LNCaP clone FGC (cell line): ENCODE measurements at regions not wholly inside any gene's neighbourhood (a gene's known extent, or its start where the extent isn't known, plus 50 kb on each side); places are given as distances from the start of the nearest gene placed in this dataset.

Experiments
- DNase-seq: peaks from one replicate; pipeline ENCODE4 v3.0.0-alpha.2; 2011; ENCODE audit warnings: low read depth
- H3K4me3 ChIP-seq: 2 replicates; pipeline ENCODE4 v1.5.1; 2011; ENCODE audit warnings: mild to moderate bottlenecking, low read depth, low read length, control low read depth
- TF ChIP-seq, protein P1 (sequence below): IDR thresholded peaks from 2 replicates; pipeline ENCODE4 v1.5.1; 2012; ENCODE audit warnings: mild to moderate bottlenecking; ENCODE audit not compliant: control insufficient read depth, insufficient read depth; ENCODE audit errors: extremely low read depth

- no peak overlapping the region for H3K4me3 ChIP-seq
- TF ChIP-seq, protein P1, sequence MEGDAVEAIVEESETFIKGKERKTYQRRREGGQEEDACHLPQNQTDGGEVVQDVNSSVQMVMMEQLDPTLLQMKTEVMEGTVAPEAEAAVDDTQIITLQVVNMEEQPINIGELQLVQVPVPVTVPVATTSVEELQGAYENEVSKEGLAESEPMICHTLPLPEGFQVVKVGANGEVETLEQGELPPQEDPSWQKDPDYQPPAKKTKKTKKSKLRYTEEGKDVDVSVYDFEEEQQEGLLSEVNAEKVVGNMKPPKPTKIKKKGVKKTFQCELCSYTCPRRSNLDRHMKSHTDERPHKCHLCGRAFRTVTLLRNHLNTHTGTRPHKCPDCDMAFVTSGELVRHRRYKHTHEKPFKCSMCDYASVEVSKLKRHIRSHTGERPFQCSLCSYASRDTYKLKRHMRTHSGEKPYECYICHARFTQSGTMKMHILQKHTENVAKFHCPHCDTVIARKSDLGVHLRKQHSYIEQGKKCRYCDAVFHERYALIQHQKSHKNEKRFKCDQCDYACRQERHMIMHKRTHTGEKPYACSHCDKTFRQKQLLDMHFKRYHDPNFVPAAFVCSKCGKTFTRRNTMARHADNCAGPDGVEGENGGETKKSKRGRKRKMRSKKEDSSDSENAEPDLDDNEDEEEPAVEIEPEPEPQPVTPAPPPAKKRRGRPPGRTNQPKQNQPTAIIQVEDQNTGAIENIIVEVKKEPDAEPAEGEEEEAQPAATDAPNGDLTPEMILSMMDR = no peak
- no peak for DNase-seq
Observed at GRCh38 chr3:145798696-145799537, 362.1 kb downstream of the PLOD2 start.

GRCh38 chr3:145801696-145802095 is 359.3 kb downstream of the PLOD2 start:
- no peak for DNase-seq
- TF ChIP-seq, protein P1 = no peak
- no peak overlapping the region for H3K4me3 ChIP-seq

GRCh38 chr3:145807990-145808389 is 353.0 kb downstream of the PLOD2 start:
- H3K4me3 ChIP-seq = no peak overlapping the region
- DNase-seq = no peak
- TF ChIP-seq, protein P1 = peak; percentile 30; the same call in 1 of the 2 replicates

DNA sequence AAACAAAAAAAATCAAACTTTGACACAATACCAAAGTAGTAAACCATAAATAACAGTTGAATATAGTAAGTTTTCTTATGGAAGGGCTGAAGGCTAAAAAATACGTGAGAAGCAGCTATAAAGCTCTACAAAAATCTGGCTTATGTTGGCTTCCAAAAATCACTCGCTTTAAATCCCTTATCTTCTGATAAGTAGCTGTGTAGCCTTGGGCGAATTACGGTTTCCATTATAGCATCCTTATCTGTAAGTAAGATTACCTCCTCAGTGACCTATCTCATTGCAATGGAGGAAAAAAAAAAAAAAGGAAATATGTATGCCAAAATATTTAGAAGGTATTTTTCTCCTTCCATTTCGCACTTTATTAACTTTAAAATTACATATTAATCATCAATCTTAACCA is 348.6 kb downstream of the PLOD2 start:
- TF ChIP-seq, protein P1 = no peak
- DNase-seq = no peak
- H3K4me3 ChIP-seq = no peak overlapping the region

GRCh38 chr3:145815707-145816413 is 345.1 kb downstream of the PLOD2 start:
- H3K4me3 ChIP-seq = no peak overlapping the region
- no peak for DNase-seq
- TF ChIP-seq, protein P1 = no peak

DNA sequence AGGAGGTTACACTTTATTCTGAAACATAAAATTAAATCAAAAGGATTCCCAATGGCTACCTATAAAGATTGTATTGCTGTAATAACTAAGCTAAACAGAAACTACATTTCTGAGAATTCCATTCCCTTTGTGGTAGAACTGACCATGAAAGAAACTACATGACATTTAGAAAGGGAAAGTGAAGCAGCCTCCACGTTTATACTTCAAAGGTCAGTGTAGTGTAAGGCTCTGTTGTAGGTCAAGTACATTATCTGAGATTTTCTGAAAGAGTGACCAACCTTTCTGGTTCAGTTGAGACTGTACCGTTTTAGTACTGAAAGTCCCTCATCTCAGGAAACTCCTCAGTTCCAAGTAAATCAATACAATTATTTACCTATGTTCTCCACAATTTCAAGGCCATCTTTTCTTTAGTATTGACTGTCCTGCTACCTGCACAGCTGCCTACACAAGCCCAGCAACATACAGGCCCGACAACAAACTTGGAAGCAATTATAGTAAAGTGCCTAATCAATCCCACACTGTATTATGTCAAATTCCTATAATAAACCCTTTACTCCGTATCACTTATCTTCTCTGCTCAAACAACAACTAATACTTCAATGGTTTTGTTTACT is 343.0 kb downstream of the PLOD2 start:
- TF ChIP-seq, protein P1 = no peak
- DNase-seq = no peak
- H3K4me3 ChIP-seq = no peak overlapping the region
